ENCODE measurements at regions not wholly inside any gene's neighbourhood (a gene's known extent, or its start where the extent isn't known, plus 50 kb on each side); places are given as distances from the start of the nearest gene placed in this dataset.

DNA sequence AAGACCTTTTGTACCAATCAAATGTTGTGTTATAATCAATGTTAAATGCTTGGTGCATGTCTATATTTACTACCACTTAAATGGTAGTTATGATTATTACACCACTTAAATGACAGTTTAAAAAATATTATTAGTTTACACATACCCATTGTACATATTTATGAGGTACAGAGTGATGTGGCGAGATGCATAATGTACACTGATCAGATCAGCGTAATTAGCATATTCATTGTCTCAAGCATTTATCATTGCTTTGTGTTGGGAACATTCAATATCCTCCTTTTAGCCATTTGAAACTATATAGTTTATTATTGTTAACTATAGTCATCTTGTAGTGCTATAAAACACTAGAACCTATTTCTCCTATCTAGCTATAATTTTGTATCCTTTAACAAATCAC, 434.4 kb upstream of the ACTBL2 start:
- TF ChIP-seq, protein P1, sequence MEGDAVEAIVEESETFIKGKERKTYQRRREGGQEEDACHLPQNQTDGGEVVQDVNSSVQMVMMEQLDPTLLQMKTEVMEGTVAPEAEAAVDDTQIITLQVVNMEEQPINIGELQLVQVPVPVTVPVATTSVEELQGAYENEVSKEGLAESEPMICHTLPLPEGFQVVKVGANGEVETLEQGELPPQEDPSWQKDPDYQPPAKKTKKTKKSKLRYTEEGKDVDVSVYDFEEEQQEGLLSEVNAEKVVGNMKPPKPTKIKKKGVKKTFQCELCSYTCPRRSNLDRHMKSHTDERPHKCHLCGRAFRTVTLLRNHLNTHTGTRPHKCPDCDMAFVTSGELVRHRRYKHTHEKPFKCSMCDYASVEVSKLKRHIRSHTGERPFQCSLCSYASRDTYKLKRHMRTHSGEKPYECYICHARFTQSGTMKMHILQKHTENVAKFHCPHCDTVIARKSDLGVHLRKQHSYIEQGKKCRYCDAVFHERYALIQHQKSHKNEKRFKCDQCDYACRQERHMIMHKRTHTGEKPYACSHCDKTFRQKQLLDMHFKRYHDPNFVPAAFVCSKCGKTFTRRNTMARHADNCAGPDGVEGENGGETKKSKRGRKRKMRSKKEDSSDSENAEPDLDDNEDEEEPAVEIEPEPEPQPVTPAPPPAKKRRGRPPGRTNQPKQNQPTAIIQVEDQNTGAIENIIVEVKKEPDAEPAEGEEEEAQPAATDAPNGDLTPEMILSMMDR (IDR thresholded peaks at IDR 0.05; ENCODE audit: low read length) = no peak
- no peak for TF ChIP-seq EZH2 (optimal IDR thresholded peaks at IDR 0.05; ENCODE audit: low read depth, low read length)

Measured in MM.1S (cell line).